KMS-11 (cell line): ENCODE measurements at regions not wholly inside any gene's neighbourhood (a gene's known extent, or its start where the extent isn't known, plus 50 kb on each side); places are given as distances from the start of the nearest gene placed in this dataset.

ENCODE experiments used
- H2AFZ ChIP-seq: fragments of 200-600 bp; sonication (generic); 2 replicates; pipeline ENCODE4 v1.6.1; 2016; ENCODE audit warnings: antibody characterized with exemption, mixed run types, low read depth
- H3K27ac ChIP-seq: fragments of 200-600 bp; sonication (generic); 2 replicates; pipeline ENCODE4 v1.6.1; 2016; ENCODE audit warnings: mild to moderate bottlenecking, mixed run types
- H3K27me3 ChIP-seq: fragments of 200-600 bp; sonication (generic); 2 replicates; pipeline ENCODE4 v1.6.1; 2017; ENCODE audit warnings: mild to moderate bottlenecking, low read depth, mixed run types, moderate library complexity; ENCODE audit not compliant: insufficient read depth
- H3K36me3 ChIP-seq: fragments of 200-600 bp; sonication (generic); 2 replicates; pipeline ENCODE4 v1.6.1; 2017; ENCODE audit warnings: mild to moderate bottlenecking, mixed run types; ENCODE audit not compliant: insufficient read depth
- H3K4me1 ChIP-seq: fragments of 200-600 bp; sonication (generic); 2 replicates; pipeline ENCODE4 v1.6.1; 2016; ENCODE audit warnings: mild to moderate bottlenecking, low read depth, mixed run types; ENCODE audit not compliant: poor library complexity, severe bottlenecking
- H3K4me2 ChIP-seq: fragments of 200-600 bp; sonication (generic); 2 replicates; pipeline ENCODE4 v1.7.0; 2016; ENCODE audit warnings: mild to moderate bottlenecking, mixed run types
- H3K4me3 ChIP-seq: fragments of 200-600 bp; sonication (generic); IDR thresholded peaks from 2 replicates; pipeline ENCODE4 v1.6.1; 2017; ENCODE audit warnings: low read depth, low read length, mixed read lengths; ENCODE audit not compliant: insufficient read depth
- H3K79me2 ChIP-seq: fragments of 200-600 bp; sonication (generic); 2 replicates; pipeline ENCODE4 v1.6.1; 2016; ENCODE audit warnings: low read depth, mixed run types; ENCODE audit not compliant: insufficient read depth
- H3K9ac ChIP-seq: fragments of 200-600 bp; sonication (generic); 2 replicates; pipeline ENCODE4 v1.6.1; 2016; ENCODE audit warnings: mild to moderate bottlenecking, mixed run types
- H4K20me1 ChIP-seq: fragments of 200-600 bp; sonication (generic); 2 replicates; pipeline ENCODE4 v1.6.1; 2016; ENCODE audit warnings: mild to moderate bottlenecking, mixed run types; ENCODE audit not compliant: insufficient read depth
- CTCF ChIP-seq: fragments of 200-600 bp; sonication (generic); conservative IDR thresholded peaks from 2 replicates; pipeline ENCODE4 v1.6.1; 2017; ENCODE audit warnings: low read depth, mild to moderate bottlenecking, antibody characterized with exemption, low read length, moderate library complexity, mixed read lengths

GRCh38 chr17:69958063-69958462 lies 117.0 kb upstream of the KCNJ16 start:
- H2AFZ ChIP-seq: no peak overlapping the region
- H4K20me1 ChIP-seq: no peaks in the 10 kb centered on the region
- no peak overlapping the region for H3K4me2 ChIP-seq
- no peaks in the 10 kb centered on the region for H3K4me1 ChIP-seq
- no peak for TF ChIP-seq CTCF
- H3K27me3 ChIP-seq: no peaks in the 10 kb centered on the region
- no peak overlapping the region for H3K9ac ChIP-seq
- no peak overlapping the region for H3K4me3 ChIP-seq
- no peaks in the 10 kb centered on the region for H3K36me3 ChIP-seq
- H3K27ac ChIP-seq: no peak overlapping the region
- H3K79me2 ChIP-seq: no peaks in the 10 kb centered on the region

GRCh38 chr17:69959283-69959682 lies 115.7 kb upstream of the KCNJ16 start:
- no peak overlapping the region for H3K4me2 ChIP-seq
- H4K20me1 ChIP-seq: no peaks in the 10 kb centered on the region
- no peaks in the 10 kb centered on the region for H3K27me3 ChIP-seq

GRCh38 chr17:69960755-69961154 lies 114.3 kb upstream of the KCNJ16 start:
- Histone ChIP-seq H3K4me3 (no peak overlapping the region), H3K27me3 (no peaks in the 10 kb centered on the region), H3K79me2 (no peaks in the 10 kb centered on the region), H3K4me2 (no peak overlapping the region), H4K20me1 (no peaks in the 10 kb centered on the region), H3K4me1 (no peaks in the 10 kb centered on the region), H3K27ac (no peak overlapping the region), H3K36me3 (no peaks in the 10 kb centered on the region), H2AFZ (no peak overlapping the region), H3K9ac (no peak overlapping the region)
- no peak for TF ChIP-seq CTCF

More at GRCh38 chr17:69959283-69959682, 115.7 kb upstream of the KCNJ16 start:
- Histone ChIP-seq H3K79me2 (no peaks in the 10 kb centered on the region), H3K27ac (no peak overlapping the region), H3K4me1 (no peaks in the 10 kb centered on the region), H3K9ac (no peak overlapping the region), H3K4me3 (no peak overlapping the region), H2AFZ (no peak overlapping the region), H3K36me3 (no peaks in the 10 kb centered on the region)
- TF ChIP-seq CTCF: no peak

GRCh38 chr17:69961501-69962145 lies 113.4 kb upstream of the KCNJ16 start:
- no peaks in the 10 kb centered on the region for H4K20me1 ChIP-seq
- no peaks in the 10 kb centered on the region for H3K36me3 ChIP-seq
- no peaks in the 10 kb centered on the region for H3K27me3 ChIP-seq
- H3K4me2 ChIP-seq: no peak overlapping the region
- no peak overlapping the region for H2AFZ ChIP-seq
- no peak for TF ChIP-seq CTCF
- H3K4me3 ChIP-seq: no peak overlapping the region
- no peak overlapping the region for H3K27ac ChIP-seq
- no peak overlapping the region for H3K9ac ChIP-seq
- H3K4me1 ChIP-seq: no peaks in the 10 kb centered on the region
- no peaks in the 10 kb centered on the region for H3K79me2 ChIP-seq
